SK-N-MC (cell line): ENCODE measurements at regions not wholly inside any gene's neighbourhood (a gene's known extent, or its start where the extent isn't known, plus 50 kb on each side); places are given as distances from the start of the nearest gene placed in this dataset.
"Not testable (repeated sequence)": the region's sequence is repeated elsewhere in the genome, so short reads cannot be mapped to it uniquely, and the experiment has no call there.

Experiments
- DNase-seq: peaks from one replicate; pipeline ENCODE4 v3.0.0-alpha.2; 2011; ENCODE audit warnings: low read depth, low spot score
- H3K27ac ChIP-seq: fragments of 200-600 bp; sonication (generic); 2 replicates; pipeline ENCODE4 v1.5.1; 2016; ENCODE audit warnings: mixed run types
- H3K36me3 ChIP-seq: fragments of 200-600 bp; sonication (generic); 2 replicates; pipeline ENCODE4 v1.6.1; 2017; ENCODE audit warnings: antibody characterized with exemption, low read length, mixed read lengths; ENCODE audit not compliant: insufficient read depth
- H3K4me3 ChIP-seq: fragments of 200-600 bp; sonication (generic); 2 replicates; pipeline ENCODE4 v1.5.1; 2016
- H3K9ac ChIP-seq: fragments of 200-600 bp; sonication (generic); 2 replicates; pipeline ENCODE4 v1.8.0; 2017; ENCODE audit warnings: mixed run types, mixed read lengths; ENCODE audit not compliant: insufficient read length
- H3K9me3 ChIP-seq: fragments of 200-600 bp; sonication (generic); 2 replicates; pipeline ENCODE4 v1.6.1; 2017; ENCODE audit warnings: low read depth, mild to moderate bottlenecking, antibody characterized with exemption, low read length, moderate library complexity, mixed read lengths

DNA sequence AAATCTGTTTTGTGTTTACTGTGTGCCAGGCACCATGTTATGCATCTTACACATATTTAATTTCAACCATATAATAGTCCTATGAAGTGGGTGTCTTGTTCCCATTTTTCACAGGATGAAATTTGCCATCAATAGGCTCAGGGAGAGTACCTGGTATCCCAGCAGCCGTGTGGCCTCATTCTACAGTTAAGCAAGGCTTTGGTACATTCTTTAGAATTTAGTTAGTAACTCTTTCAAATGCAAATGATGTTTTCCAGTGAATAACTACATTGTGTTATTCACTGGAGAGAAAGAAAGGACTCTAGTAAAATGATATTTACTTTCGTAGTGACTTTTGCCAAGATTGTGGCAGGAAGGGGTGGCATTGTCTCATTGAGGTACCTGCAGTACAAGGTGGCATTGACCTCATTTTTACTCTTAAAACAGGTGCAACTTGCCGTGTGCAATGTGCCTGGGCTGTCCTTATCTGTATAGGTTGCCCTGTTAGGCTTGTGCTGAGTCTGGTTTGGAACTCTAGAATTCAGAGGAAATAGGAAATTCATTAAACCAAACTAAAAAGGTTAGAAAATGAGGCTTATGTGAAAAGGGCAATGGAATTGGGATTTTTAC lies 117.4 kb upstream of the NBPF8 start:
- H3K27ac ChIP-seq, H3K9ac ChIP-seq, DNase-seq, H3K4me3 ChIP-seq, H3K9me3 ChIP-seq, H3K36me3 ChIP-seq: not testable (repeated sequence)

DNA sequence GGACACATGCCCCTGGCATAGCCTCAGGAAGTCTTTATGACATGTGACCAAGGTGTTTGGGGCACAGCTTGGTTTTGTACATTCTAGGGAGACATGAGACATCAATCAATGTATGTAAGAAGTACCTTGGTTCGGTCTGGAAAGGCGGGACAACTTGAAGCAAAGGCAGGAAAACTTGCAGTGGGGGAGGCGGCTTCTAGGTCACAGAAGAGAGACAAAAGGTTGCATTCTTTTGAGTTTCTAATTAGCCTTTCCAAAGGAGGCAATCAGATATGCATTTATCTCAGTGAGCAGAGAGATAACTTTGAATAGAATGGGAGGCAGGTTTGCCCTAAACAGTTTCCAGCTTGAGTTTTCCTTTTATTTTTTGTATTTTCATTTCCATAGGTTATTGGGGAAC lies 113.8 kb upstream of the SEC22B start:
- not testable (repeated sequence) for H3K27ac ChIP-seq, H3K36me3 ChIP-seq, H3K9me3 ChIP-seq, H3K9ac ChIP-seq, H3K4me3 ChIP-seq, DNase-seq

DNA sequence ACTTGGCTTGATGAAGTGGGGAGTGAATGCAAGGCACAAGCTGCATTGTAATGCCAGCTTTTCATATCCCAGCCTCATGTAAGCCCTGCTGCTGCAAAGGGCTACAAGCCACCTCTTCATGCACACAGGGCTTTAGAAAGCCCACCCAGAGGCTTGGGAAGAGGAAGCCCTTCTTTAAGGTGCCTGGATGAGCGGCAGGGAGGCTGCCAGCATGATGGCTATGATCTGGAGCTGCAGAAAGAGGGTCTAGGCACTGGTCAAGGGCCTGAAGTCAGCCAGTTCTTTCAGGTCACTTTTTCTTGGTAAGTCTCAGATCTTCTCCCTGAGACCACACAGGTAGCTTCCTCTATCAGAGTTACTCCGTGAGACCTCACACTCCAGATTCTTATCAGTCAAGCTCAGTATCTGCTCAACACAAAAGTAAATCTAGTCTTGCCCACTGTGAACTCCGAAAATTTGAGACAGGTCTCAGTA lies 113.3 kb upstream of the SEC22B start:
- not testable (repeated sequence) for H3K27ac ChIP-seq, H3K9me3 ChIP-seq, DNase-seq, H3K9ac ChIP-seq, H3K36me3 ChIP-seq, H3K4me3 ChIP-seq

DNA sequence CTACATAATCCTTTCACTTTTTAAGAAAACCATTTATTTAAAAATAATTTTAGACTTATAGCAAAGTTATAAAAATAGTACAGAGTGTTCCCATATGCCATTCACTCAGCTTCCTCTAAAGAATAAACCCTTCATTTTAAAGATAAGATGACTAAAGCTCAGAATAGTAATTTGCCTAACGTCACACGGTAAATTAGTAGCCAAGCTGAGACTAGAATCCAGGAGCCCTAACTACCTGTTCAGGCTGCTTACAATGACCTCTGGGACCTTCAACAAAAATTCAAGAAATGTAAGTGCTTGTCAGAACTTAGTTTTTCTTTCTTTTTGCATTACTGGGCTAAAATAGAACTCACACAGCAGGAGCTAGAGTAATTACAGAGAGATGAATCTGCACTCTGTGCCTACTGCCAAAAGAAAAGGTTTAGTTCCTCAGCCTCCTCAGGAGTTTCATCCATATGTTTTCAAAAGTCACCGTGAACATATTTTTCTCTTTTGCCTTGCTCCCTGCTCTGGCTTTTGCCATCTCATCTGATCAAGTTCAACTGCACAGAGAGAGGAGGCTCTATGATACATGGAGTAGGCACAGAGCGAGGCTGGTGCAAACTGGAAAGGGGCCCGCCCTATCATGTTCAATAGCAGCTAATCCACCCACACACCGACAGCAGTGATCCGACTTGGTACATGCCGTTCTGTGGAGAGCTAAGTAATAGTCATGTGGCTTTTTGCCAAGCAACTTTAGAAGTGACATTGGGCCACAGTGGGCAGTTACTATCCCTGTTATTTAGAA lies 112.7 kb upstream of the SEC22B start:
- H3K4me3 ChIP-seq, H3K27ac ChIP-seq, H3K36me3 ChIP-seq, H3K9me3 ChIP-seq, H3K9ac ChIP-seq, DNase-seq: not testable (repeated sequence)

DNA sequence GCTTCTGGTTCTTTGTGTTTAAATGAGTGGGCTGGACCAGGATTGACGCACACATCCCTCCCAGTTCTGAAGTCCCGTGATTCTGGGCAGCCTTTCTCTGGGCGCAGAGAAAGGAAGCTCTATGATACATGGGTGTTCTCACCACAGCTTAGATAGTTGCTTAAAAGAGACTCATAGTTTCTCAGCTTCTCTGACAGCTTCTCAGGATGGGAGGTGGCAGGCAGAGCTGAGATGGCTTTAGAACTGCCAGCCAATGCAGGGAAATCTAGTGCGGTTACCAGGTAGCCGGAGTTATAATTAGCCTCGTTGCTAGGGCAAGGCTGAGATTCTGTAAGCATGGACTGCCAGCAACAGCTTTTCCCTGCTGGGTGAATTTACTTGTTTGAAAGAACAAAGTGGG lies 111.8 kb upstream of the SEC22B start:
- DNase-seq, H3K9me3 ChIP-seq, H3K4me3 ChIP-seq, H3K36me3 ChIP-seq, H3K27ac ChIP-seq, H3K9ac ChIP-seq: not testable (repeated sequence)

DNA sequence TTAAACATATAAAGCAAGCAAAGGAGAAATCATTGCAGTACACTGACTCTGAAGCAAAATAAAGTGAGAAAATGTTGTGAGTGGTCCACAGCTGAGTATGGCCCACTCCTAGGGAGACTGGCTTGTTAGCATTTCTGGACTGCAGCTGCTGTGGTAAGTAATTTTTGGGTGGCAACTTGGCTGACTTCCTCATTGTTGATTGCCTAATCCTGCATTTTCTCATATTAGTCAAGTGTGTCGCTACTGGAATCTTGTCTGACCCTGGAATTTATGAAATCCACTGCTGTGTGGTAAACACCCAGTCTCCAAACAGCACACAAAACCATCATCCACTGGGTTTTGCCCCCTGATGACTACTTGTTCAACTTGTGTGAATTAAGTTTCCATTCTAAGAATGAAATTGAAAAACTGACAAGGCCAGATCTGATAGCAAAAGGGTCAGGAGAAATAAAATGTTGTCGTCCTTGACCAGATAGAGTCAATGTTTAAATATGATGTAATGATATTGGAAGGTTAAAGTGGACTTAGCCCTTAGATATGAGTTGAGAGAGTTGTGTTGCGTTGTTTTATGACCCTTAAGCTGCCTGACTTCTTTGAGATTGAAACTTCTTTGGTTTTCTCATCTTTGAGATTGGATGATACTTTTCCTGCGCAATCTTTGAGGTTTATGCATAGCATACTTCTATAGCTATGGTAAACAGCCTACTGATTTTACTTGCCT lies 106.6 kb upstream of the SEC22B start:
- H3K27ac ChIP-seq, H3K36me3 ChIP-seq, H3K9ac ChIP-seq, H3K4me3 ChIP-seq, H3K9me3 ChIP-seq, DNase-seq: not testable (repeated sequence)

DNA sequence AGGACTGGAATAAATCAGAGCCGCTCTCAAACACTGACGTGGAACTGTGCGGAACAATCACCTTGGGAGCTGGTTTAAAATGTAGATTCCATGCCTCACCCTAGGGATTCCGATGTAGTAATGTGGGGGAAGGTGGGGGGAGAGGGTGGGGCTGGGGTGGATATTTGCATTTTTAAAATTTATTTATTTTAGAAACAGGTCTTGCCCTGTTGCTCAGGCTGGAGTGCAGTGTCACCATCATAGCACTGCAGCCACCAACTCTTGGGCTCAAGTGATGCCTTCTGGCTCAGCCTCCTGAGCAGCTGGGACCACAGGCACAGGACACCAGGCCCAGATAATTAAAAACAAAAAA lies 101.9 kb upstream of the SEC22B start:
- not testable (repeated sequence) for H3K9me3 ChIP-seq, H3K27ac ChIP-seq, DNase-seq, H3K4me3 ChIP-seq, H3K9ac ChIP-seq, H3K36me3 ChIP-seq

DNA sequence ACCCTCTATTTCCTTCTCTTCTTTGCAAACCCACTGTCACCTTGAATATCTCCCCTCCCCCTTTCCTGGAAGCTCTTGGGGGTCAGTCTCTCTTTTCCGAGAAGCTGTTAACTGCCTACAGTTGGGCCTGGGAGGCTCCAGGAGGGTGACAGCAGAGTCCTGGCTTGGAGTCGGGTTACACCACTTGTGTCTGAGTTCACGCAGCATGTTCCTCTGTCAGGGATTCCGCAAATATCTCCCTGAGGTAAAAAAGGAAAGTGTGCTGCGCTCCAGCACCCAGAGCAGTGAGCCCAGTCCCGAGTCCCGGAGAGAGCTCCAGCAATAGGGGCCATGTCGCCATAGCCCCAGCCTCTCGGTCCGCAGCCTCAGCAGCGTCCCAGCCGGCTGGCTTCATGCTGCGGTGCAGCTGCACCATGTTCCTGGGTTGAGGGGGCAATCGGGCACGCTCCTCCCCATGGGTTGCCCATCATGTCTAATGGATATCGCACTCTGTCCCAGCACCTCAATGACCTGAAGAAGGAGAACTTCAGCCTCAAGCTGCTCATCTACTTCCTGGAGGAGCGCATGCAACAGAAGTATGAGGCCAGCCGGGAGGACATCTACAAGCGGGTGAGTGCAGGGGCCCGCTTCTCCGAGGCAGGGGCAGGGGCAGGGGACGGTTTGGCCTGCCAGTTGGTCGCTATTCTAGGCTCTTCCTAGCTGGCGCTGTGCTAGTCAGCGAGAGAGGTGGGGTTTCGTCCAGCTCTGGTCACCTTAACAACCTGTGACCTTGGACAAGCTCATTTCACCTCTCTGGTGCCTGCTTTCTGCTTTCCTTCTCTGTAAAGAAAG lies 101.3 kb upstream of the SEC22B start:
- H3K4me3 ChIP-seq, H3K9me3 ChIP-seq, H3K9ac ChIP-seq, H3K27ac ChIP-seq, H3K36me3 ChIP-seq, DNase-seq: not testable (repeated sequence)

DNA sequence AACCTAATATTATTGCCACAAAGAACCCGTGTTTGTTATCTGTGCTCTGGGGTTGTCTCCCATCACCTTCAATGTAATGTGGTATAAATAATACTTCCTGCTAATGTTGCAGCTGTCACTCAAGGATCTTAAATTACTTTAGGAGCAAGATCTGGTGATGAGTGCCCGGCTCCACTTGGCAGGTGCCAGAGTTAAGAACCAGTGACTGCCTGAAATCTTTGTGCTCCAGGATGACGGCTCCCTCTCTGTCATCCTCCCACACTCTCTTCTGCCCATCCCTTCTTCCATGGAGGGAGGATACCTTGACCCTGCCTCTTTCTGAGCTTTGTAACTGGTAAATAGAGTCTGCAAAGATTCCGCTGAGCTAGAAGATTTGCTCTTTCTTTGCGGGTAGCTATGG lies 100.4 kb upstream of the SEC22B start:
- H3K9ac ChIP-seq, DNase-seq, H3K27ac ChIP-seq, H3K36me3 ChIP-seq, H3K9me3 ChIP-seq, H3K4me3 ChIP-seq: not testable (repeated sequence)

DNA sequence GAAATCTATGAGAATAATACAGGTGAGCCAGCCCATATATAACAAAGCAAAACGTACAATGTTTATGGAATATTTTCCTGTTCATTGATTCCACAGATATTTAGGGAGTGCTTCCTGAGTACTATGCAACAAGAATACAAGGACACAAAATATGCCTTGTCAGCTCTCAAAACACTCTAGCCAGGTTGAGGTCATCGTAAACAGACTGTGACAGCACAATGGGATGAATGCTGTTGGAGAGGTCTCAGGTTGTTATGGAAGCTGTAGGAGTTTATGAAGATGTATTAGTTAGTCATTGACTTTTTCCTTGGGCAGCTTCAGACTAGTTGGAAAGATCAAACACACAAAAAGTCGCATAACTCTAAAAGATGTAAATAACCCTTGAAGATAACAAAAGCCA lies 98.1 kb upstream of the SEC22B start:
- DNase-seq, H3K36me3 ChIP-seq, H3K27ac ChIP-seq, H3K4me3 ChIP-seq, H3K9ac ChIP-seq, H3K9me3 ChIP-seq: not testable (repeated sequence)

DNA sequence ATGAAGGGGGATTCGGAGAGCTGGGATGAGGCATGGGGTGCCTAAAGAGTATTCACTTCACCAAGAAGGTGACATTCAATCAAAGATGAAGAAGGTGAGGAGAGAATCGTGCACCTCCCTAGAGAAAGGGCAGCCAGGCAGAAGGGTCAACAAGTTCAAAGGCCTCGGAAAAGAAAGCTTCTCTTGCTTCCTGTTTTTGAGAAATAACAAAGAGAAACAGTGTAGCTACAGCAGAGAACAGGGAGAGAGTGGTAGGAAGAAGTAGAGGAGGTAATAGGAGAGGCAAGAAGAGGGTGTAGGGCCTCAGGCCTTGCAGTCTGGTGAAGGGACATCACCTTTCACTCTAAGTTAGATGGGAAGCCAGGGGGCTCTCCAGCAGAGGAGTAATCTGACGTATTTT lies 97.0 kb upstream of the SEC22B start:
- not testable (repeated sequence) for H3K9ac ChIP-seq, H3K4me3 ChIP-seq, H3K36me3 ChIP-seq, H3K9me3 ChIP-seq, H3K27ac ChIP-seq, DNase-seq

DNA sequence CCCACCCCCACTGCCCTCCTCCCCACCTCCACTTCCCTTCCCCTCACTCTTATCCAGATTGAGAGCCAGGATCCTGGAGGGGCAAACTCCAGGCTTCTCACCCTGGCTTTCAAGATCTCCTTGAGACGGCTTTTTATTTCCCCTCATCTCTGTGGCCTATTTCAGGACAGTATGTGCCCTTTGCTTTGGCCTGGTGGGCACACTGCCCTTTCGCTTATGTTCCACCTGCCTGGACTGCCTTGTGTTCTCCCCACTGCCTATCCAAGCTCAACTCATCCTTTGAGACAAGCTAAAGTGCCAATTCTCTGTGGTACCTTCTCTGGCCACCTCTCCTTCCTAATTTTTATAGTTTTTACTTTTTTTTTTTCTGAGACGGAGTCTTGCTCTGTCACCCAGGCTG lies 95.9 kb upstream of the SEC22B start:
- not testable (repeated sequence) for H3K9me3 ChIP-seq, H3K4me3 ChIP-seq

DNA sequence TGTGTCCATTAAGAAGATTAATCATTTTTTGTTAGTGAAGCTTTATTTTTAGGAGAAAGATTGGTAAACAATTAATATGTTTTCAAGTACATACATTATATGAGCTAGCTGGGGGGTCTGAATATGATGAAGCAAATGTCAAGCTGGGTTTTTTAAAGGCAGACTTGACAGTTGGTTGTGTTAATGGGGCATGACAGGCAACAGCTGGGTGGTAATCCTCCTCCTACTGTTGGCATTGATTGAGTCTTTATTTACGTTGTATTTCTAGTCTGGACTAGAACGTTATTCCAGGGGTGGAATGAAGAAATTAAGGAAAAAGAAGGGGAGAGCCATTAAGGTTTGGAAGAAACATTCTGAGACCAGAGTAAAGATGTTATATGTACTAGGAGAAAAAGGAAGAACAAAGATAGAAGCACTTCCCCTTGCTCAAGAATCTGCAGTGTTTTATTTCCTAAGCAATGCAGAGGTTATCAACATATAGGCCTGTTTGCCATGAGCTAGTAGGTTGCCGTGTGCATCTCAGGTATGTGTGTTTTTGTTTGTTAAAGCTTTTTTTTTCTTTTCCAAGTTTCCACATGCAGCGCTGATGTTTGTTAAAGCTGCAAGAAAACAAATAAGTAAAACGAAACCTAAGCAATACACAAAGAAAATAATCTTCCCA lies 95.4 kb upstream of the SEC22B start:
- H3K9me3 ChIP-seq, H3K4me3 ChIP-seq, DNase-seq, H3K9ac ChIP-seq, H3K27ac ChIP-seq, H3K36me3 ChIP-seq: not testable (repeated sequence)

More for the DNA sequence above, 95.9 kb upstream of the SEC22B start:
- DNase-seq, H3K27ac ChIP-seq, H3K9ac ChIP-seq, H3K36me3 ChIP-seq: not testable (repeated sequence)
